ENCODE measurements at regions not wholly inside any gene's neighbourhood (a gene's known extent, or its start where the extent isn't known, plus 50 kb on each side); places are given as distances from the start of the nearest gene placed in this dataset.
"Not testable (repeated sequence)": the region's sequence is repeated elsewhere in the genome, so short reads cannot be mapped to it uniquely, and the experiment has no call there.

GRCh38 chr2:236833501-236834073 is 252.1 kb upstream of the COPS8 start:
- 88 to 96% (median 92%) methylated on average over 3 of the region's 3 CpGs for WGBS, 3 donors
- FAIRE-seq: no peak
- peaks cover 0 to 15% (median under 1%) of the 10 kb centered on the region in 3 donors for H3K4me1 ChIP-seq (ENCODE audit: control insufficient read depth in 3 of 3, insufficient read depth in 2 of 3, low read depth in 1 of 3, low read length in 2 of 3)

GRCh38 chr2:236834284-236834683 is 251.4 kb upstream of the COPS8 start:
- Histone ChIP-seq H3K4me1 (ENCODE audit: control insufficient read depth in 3 of 3, insufficient read depth in 2 of 3, low read depth in 1 of 3, low read length in 2 of 3) (peaks cover 0 to 9% (median 0%) of the 10 kb centered on the region in 3 donors), H3K27me3 (ENCODE audit: control insufficient read depth in 3 of 3, insufficient read depth in 3 of 3, low read length in 3 of 3) (no peaks in the 10 kb centered on the region), H3K27ac (ENCODE audit: low read depth in 1 of 3, low read length in 2 of 3) (no peak overlapping the region), H3K36me3 (ENCODE audit: control insufficient read depth in 3 of 3, insufficient read depth in 2 of 3, low read depth in 1 of 3, low read length in 3 of 3) (no peaks in the 10 kb centered on the region), H3K9me3 (ENCODE audit: control insufficient read depth in 2 of 2, insufficient read depth in 1 of 2, low read depth in 1 of 2, low read length in 1 of 2) (peaks cover 0 to 9% of the 10 kb centered on the region in 2 donors), H3K4me3 (ENCODE audit: low read depth in 1 of 3, low read length in 3 of 3) (no peak overlapping the region)
- peak in 1 of 2 donors; percentile 63 for DNase-seq
- no peak for FAIRE-seq
- 89 to 98% (median 97%) methylated on average over 1 of the region's 1 CpG for WGBS, 3 donors

More at GRCh38 chr2:236833501-236834073, 252.1 kb upstream of the COPS8 start:
- H3K9me3 ChIP-seq (ENCODE audit: control insufficient read depth in 2 of 2, insufficient read depth in 1 of 2, low read depth in 1 of 2, low read length in 1 of 2): peaks cover 0 to 9% of the 10 kb centered on the region in 2 donors
- no peaks in the 10 kb centered on the region for H3K27me3 ChIP-seq (ENCODE audit: control insufficient read depth in 3 of 3, insufficient read depth in 3 of 3, low read length in 3 of 3)
- H3K4me3 ChIP-seq (ENCODE audit: low read depth in 1 of 3, low read length in 3 of 3): no peak overlapping the region
- no peak for DNase-seq
- no peaks in the 10 kb centered on the region for H3K36me3 ChIP-seq (ENCODE audit: control insufficient read depth in 3 of 3, insufficient read depth in 2 of 3, low read depth in 1 of 3, low read length in 3 of 3)
- no peak overlapping the region for H3K27ac ChIP-seq (ENCODE audit: low read depth in 1 of 3, low read length in 2 of 3)

- FAIRE-seq (no peak), DNase-seq (no peak)
- H3K4me3 ChIP-seq (ENCODE audit: low read depth in 1 of 3, low read length in 3 of 3): no peak overlapping the region
- no peaks in the 10 kb centered on the region for H3K36me3 ChIP-seq (ENCODE audit: control insufficient read depth in 3 of 3, insufficient read depth in 2 of 3, low read depth in 1 of 3, low read length in 3 of 3)
- 73 to 81% (median 75%) methylated on average over 2 of the region's 2 CpGs for WGBS, 3 donors
- peaks cover 0 to 9% of the 10 kb centered on the region in 2 donors for H3K9me3 ChIP-seq (ENCODE audit: control insufficient read depth in 2 of 2, insufficient read depth in 1 of 2, low read depth in 1 of 2, low read length in 1 of 2)
- H3K27ac ChIP-seq (ENCODE audit: low read depth in 1 of 3, low read length in 2 of 3): no peak overlapping the region
- H3K27me3 ChIP-seq (ENCODE audit: control insufficient read depth in 3 of 3, insufficient read depth in 3 of 3, low read length in 3 of 3): no peaks in the 10 kb centered on the region
- peaks cover 0 to 9% (median 0%) of the 10 kb centered on the region in 3 donors for H3K4me1 ChIP-seq (ENCODE audit: control insufficient read depth in 3 of 3, insufficient read depth in 2 of 3, low read depth in 1 of 3, low read length in 2 of 3)
Measured at GRCh38 chr2:236835307-236836024, 250.2 kb upstream of the COPS8 start.

GRCh38 chr2:236836028-236836427 is 249.7 kb upstream of the COPS8 start:
- not testable (repeated sequence) for FAIRE-seq; H3K27me3 ChIP-seq (ENCODE audit: control insufficient read depth in 3 of 3, insufficient read depth in 3 of 3, low read length in 3 of 3); H3K9me3 ChIP-seq (ENCODE audit: control insufficient read depth in 2 of 2, insufficient read depth in 1 of 2, low read depth in 1 of 2, low read length in 1 of 2); H3K4me1 ChIP-seq (ENCODE audit: control insufficient read depth in 3 of 3, insufficient read depth in 2 of 3, low read depth in 1 of 3, low read length in 2 of 3); H3K36me3 ChIP-seq (ENCODE audit: control insufficient read depth in 3 of 3, insufficient read depth in 2 of 3, low read depth in 1 of 3, low read length in 3 of 3); H3K4me3 ChIP-seq (ENCODE audit: low read depth in 1 of 3, low read length in 3 of 3); H3K27ac ChIP-seq (ENCODE audit: low read depth in 1 of 3, low read length in 2 of 3)
- peak; percentile 48 to 75 for DNase-seq
- WGBS, 3 donors: 15 to 39% (median 24%) methylated on average over 2 of the region's 2 CpGs

- no peaks in the 10 kb centered on the region for H3K36me3 ChIP-seq (ENCODE audit: control insufficient read depth in 3 of 3, insufficient read depth in 2 of 3, low read depth in 1 of 3, low read length in 3 of 3)
- FAIRE-seq: no peak
- H3K4me3 ChIP-seq (ENCODE audit: low read depth in 1 of 3, low read length in 3 of 3): no peak overlapping the region
- H3K27ac ChIP-seq (ENCODE audit: low read depth in 1 of 3, low read length in 2 of 3): peak overlapping the region in 1 of 3 donors; percentile 42
- peaks cover 0 to 9% (median 0%) of the 10 kb centered on the region in 3 donors for H3K4me1 ChIP-seq (ENCODE audit: control insufficient read depth in 3 of 3, insufficient read depth in 2 of 3, low read depth in 1 of 3, low read length in 2 of 3)
- H3K9me3 ChIP-seq (ENCODE audit: control insufficient read depth in 2 of 2, insufficient read depth in 1 of 2, low read depth in 1 of 2, low read length in 1 of 2): peaks cover 0 to 11% of the 10 kb centered on the region in 2 donors
- 79 to 89% (median 82%) methylated on average over 3 of the region's 3 CpGs for WGBS, 3 donors
- no peak for DNase-seq
- H3K27me3 ChIP-seq (ENCODE audit: control insufficient read depth in 3 of 3, insufficient read depth in 3 of 3, low read length in 3 of 3): no peaks in the 10 kb centered on the region
Measured at GRCh38 chr2:236840215-236840614, 245.5 kb upstream of the COPS8 start.

GRCh38 chr2:236840857-236841256 is 244.8 kb upstream of the COPS8 start:
- no peak for DNase-seq
- H3K9me3 ChIP-seq (ENCODE audit: control insufficient read depth in 2 of 2, insufficient read depth in 1 of 2, low read depth in 1 of 2, low read length in 1 of 2): peaks cover 0 to 10% of the 10 kb centered on the region in 2 donors
- no peaks in the 10 kb centered on the region for H3K27me3 ChIP-seq (ENCODE audit: control insufficient read depth in 3 of 3, insufficient read depth in 3 of 3, low read length in 3 of 3)
- peaks cover 0 to 6% (median 0%) of the 10 kb centered on the region in 3 donors for H3K4me1 ChIP-seq (ENCODE audit: control insufficient read depth in 3 of 3, insufficient read depth in 2 of 3, low read depth in 1 of 3, low read length in 2 of 3)
- WGBS, 3 donors: 71 to 91% (median 71%) methylated on average over 7 of the region's 7 CpGs
- no peak overlapping the region for H3K27ac ChIP-seq (ENCODE audit: low read depth in 1 of 3, low read length in 2 of 3)
- no peaks in the 10 kb centered on the region for H3K36me3 ChIP-seq (ENCODE audit: control insufficient read depth in 3 of 3, insufficient read depth in 2 of 3, low read depth in 1 of 3, low read length in 3 of 3)
- FAIRE-seq: no peak
- no peak overlapping the region for H3K4me3 ChIP-seq (ENCODE audit: low read depth in 1 of 3, low read length in 3 of 3)

GRCh38 chr2:236841389-236841788 is 244.3 kb upstream of the COPS8 start:
- Histone ChIP-seq H3K27ac (ENCODE audit: low read depth in 1 of 3, low read length in 2 of 3) (peak overlapping the region in 1 of 3 donors; percentile 52), H3K9me3 (ENCODE audit: control insufficient read depth in 2 of 2, insufficient read depth in 1 of 2, low read depth in 1 of 2, low read length in 1 of 2) (peaks cover 0 to 10% of the 10 kb centered on the region in 2 donors), H3K4me1 (ENCODE audit: control insufficient read depth in 3 of 3, insufficient read depth in 2 of 3, low read depth in 1 of 3, low read length in 2 of 3) (peaks cover 0 to 2% (median 0%) of the 10 kb centered on the region in 3 donors), H3K27me3 (ENCODE audit: control insufficient read depth in 3 of 3, insufficient read depth in 3 of 3, low read length in 3 of 3) (no peaks in the 10 kb centered on the region), H3K36me3 (ENCODE audit: control insufficient read depth in 3 of 3, insufficient read depth in 2 of 3, low read depth in 1 of 3, low read length in 3 of 3) (no peaks in the 10 kb centered on the region), H3K4me3 (ENCODE audit: low read depth in 1 of 3, low read length in 3 of 3) (no peak overlapping the region)
- WGBS, 3 donors: 80 to 92% (median 90%) methylated on average over 7 of the region's 7 CpGs
- DNase-seq: no peak
- no peak for FAIRE-seq

GRCh38 chr2:236843161-236843968 is 242.3 kb upstream of the COPS8 start:
- no peak overlapping the region for H3K27ac ChIP-seq (ENCODE audit: low read depth in 1 of 3, low read length in 2 of 3)
- WGBS, 3 donors: 90 to 91% (median 91%) methylated on average over 11 of the region's 11 CpGs
- no peak for FAIRE-seq

More at GRCh38 chr2:236843161-236843968, 242.3 kb upstream of the COPS8 start:
- H3K9me3 ChIP-seq (ENCODE audit: control insufficient read depth in 2 of 2, insufficient read depth in 1 of 2, low read depth in 1 of 2, low read length in 1 of 2): peaks cover 0 to 10% of the 10 kb centered on the region in 2 donors
- no peak overlapping the region for H3K4me3 ChIP-seq (ENCODE audit: low read depth in 1 of 3, low read length in 3 of 3)
- no peaks in the 10 kb centered on the region for H3K27me3 ChIP-seq (ENCODE audit: control insufficient read depth in 3 of 3, insufficient read depth in 3 of 3, low read length in 3 of 3)
- H3K4me1 ChIP-seq (ENCODE audit: control insufficient read depth in 3 of 3, insufficient read depth in 2 of 3, low read depth in 1 of 3, low read length in 2 of 3): peaks cover 0 to 7% (median 0%) of the 10 kb centered on the region in 3 donors
- H3K36me3 ChIP-seq (ENCODE audit: control insufficient read depth in 3 of 3, insufficient read depth in 2 of 3, low read depth in 1 of 3, low read length in 3 of 3): no peaks in the 10 kb centered on the region
- no peak for DNase-seq

All from small intestine (tissue), 7 donors.